NOMO-1 (cell line): ENCODE measurements at regions not wholly inside any gene's neighbourhood (a gene's known extent, or its start where the extent isn't known, plus 50 kb on each side); places are given as distances from the start of the nearest gene placed in this dataset.

Experiments used
- DNase-seq, 2 experiments: peaks; one replicate each; lab custom pipeline; 2025; ENCODE audit not compliant: unreplicated experiment in 2 of 2; lab: John Stamatoyannopoulos, UW

DNA sequence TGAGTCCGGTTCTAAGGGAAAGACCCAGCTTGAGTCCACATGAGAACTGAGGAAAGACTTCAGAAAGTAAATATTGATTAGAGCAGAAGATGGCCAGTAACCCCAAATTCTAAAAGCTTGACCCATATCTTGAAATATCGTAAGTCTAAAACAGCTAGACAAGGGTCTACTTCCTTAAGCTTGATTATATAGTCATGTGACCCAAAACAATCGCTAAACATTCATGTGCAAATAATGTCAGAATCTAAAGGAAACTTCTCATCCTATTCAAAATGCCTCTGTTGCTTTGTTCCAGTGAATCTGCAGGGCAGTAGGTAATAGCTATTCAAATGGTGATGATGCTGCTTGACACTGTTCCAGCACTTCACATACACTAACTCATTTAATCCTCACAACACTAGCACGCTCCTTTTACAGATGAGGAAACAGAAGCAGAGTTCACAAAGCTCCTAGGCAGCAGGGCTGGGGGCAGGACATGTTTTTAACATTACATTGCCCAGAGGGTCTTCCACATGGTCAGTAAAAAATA lies 52.6 kb downstream of the TCF20 start:
- no peak for DNase-seq

DNA sequence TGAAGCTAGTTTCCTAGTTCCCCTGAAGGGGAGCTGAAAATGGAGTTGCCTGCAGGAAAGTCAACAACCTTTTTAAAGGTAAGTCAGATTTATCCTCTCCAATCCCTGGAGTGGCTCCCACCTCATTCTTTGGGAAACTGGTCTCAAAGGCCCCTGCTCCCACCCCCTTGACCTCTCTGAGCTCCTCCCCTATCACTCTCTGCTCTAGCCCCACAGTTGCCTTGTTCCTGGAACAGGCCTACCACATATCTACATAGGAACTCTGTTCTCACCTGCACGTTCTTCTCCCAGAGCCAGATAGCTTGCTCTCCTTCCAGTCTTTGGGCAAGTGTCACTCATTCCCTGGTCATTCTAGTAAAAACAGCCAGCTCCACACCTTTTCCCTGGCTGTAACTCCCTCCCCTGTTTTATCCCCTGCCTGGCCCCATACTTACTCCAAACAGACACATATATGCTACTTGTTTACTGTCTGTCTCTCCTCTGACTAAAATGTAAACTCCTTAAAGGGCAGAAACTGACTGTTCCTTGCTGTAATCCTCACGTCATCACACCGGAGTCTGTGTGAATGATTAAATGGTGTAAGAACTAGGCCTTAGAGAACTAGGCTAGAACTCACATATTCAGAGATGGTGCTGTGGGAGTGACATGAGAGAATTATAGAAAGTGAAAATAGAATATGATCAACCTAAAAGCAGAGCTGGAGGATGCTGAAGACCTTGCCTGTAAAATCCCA lies 53.3 kb downstream of the TCF20 start:
- DNase-seq, result no peak

DNA sequence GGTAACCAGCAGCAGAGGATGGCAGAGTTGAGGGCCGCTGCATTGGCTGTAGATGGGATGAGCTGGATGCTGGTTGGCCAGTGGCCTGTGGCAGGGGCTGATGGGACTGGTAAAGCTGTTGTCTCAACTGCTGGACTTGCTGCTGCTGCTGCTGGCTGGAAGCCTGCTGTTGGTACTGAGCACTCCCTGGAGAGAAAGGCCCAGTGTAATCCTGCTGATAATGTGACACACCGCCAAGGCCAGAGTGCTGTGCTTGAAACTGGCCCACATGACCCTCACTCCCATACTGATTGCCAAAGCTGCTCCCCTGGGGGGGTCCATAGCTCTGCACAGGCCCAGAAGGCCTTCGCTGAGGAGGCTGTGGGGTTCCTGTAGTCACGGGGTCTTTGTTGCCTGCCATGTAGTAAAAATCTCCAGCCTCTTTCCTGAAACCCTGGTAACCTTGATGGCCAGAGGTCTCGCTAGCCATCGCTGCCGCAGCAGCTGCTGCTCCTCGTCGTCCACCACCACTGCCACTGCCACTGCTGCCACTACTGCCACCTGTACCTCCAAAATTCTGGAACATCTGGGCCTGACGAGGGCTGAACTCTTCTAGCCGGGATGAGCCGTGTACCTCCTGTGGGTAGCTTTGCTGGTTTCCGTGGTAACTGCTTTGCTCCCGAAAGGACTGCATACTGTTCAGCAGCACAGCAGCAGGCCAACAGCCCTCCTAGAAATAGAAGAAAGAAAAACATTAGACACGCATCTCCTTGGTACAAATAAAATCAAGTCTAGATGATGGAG lies 55.6 kb downstream of the TCF20 start:
- DNase-seq, result no peak

DNA sequence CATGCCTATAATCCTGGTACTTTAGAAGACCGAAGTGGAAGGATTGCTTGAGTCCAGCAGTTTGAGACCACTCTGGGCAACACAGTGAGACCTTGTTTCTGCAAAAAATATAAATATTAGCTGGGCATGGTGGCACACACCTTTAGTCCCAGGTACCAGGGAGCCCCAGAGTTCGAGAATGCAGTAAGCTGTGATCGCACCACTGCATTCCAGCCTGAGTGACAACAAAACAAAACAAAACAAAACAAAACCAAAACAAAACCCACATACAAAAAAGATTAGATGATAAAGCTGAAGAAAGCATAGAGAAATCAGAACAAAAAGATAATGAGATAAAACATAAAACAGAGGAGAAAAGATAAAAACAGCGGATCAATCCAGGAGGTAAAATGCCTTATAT lies 62.1 kb downstream of the TCF20 start:
- DNase-seq, result no peak

DNA sequence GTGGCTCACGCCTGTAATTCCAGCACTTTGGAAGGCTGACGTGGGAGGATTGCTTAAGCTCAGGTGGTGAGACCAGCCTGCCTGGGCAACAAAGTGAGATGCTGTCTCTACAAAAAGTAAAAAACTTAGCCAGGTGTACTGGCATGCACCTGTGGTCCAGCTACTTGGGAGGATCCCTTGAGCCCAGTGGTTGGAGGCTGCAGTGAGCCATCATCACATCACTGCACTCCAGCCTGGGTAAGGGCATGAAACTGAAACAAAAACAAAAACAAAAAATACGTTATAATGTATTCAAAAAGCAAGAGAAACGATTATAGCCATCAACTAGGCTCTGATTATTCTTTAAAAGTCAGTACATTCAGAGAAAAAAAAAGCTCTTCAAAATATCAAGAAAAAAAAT lies 62.5 kb downstream of the TCF20 start:
- no peak for DNase-seq

DNA sequence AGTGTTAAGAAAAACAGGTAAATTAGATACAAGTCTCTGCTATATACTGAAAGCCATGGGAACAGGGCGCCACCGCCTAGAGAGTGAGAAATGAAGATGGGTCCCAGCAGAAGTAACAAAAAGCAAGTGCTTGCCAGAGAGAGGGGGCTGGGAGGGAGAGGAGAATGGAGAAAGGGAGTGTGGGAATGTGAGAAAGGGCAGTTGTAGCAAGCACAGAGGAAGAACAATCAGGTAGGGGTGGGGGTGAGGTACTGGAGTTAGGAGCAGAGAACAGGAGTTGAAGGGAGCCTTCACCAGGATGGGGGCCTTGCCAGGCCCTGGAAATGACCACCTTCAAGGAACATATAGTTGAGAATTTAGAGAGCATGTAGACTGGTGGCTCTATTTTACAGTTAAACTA lies 66.8 kb downstream of the TCF20 start:
- no peak for DNase-seq

DNA sequence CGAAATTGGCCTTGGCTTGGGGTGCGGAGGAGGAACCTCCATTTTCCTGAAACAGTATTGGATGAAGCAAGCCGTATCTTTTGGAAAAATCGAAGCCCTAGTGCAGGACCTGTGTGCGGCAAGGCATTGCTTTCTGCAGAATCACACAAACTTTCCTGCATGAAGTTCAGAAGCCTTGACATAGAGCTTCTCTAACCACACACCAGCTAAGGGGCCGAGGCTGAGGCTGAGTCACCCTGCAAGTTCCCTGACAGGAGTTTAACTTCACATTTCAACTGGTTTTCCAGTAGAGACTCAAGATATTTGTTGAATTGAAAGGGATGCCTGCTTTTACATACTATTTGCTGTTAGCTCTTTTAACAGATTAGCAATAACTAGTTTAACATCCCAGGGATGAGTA lies 67.8 kb downstream of the TCF20 start:
- peak in 1 of 2 experiments; percentile 22 for DNase-seq

DNA sequence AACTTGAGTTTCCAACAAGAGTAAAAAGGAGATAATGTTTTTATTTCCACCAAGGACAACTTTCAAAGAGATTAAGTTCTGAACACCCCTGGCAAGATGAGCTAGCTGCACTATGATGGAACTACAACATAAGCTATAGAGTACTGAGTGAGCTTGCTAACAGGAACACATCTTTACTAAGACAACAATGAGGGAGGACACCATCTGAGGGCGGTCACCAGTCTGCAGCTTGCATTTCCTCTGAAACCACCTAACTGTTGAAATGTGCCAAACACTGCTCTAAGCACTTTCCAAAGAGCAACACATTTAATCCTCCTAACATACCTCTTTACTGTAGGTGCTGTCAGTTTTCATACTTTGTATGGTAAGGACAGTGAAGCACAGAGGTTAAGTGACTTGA lies 68.4 kb downstream of the TCF20 start:
- DNase-seq, result no peak

DNA sequence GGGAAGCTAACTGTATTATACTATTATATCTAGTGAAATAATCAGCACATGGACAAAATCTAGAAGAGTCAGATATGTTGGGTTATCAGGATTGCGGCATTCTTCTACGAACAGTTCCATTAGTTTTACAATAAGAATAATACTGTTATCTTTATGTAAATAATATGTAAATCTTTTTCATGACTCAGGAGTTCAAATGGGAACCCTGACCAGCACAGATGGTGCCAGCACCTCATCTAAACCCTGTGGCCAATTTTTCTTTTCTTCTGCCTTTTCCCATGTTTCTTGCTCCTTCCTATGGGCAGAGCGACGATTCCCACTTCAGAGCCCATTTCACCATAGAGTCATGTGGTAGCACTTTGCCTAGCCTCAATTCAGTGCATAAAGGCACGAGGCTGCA lies 68.4 kb upstream of the CYP2D6 start:
- no peak for DNase-seq

DNA sequence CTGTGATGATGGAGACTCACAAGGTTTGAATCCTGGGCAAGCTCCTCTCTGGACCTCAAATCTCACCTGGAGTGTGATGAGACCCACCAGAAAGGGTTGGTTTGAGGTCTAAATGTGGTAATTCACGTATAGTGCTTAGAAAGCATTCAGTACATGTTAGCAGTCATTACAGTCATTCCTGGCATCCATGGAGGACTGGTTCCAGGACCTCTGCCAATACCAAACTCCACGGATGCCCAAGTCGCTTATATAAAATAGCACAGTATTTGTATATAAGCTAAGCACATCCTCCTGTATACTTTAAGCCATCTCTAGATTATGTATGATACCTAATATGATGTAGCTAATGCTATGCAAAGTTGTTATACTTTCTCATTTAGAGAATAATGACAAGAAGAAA lies 67.6 kb upstream of the CYP2D6 start:
- DNase-seq, result no peak

DNA sequence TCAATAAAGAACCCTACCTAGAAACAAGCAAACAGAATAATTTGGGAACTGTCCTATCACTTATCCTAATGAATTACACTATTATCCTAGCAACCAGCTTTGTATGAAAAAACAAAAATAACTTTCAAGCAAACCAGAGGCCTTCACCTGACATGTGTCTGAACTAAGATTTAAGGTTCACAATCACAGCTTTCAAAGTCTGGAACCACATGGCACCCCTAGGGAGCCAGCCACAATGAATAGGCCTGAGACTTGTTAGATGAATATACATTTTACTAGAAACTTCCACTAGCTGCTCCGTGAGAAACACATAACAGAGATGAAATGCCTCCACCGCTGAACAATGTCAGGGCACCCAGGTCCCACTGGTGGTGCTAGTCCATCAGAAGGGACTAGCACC lies 65.8 kb upstream of the CYP2D6 start:
- DNase-seq, result no peak

DNA sequence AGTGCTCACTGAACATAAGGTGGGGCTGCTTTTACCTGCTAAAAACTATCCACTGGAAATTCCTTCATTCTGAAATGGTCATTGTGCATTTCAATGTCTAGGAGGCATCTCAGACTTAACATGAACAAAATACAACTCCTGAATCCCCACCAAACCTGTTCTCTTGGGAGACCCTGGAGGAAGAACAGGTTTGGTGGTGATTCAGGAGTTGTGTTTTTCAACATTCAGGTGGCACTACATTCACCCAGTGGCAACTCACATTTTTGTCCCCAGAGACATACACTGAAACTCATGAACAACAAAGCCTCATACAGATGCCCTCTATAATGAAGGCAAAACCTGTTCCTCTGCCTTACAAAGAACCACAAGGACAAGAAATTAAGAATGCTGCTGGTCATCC lies 64.3 kb upstream of the CYP2D6 start:
- no peak for DNase-seq

DNA sequence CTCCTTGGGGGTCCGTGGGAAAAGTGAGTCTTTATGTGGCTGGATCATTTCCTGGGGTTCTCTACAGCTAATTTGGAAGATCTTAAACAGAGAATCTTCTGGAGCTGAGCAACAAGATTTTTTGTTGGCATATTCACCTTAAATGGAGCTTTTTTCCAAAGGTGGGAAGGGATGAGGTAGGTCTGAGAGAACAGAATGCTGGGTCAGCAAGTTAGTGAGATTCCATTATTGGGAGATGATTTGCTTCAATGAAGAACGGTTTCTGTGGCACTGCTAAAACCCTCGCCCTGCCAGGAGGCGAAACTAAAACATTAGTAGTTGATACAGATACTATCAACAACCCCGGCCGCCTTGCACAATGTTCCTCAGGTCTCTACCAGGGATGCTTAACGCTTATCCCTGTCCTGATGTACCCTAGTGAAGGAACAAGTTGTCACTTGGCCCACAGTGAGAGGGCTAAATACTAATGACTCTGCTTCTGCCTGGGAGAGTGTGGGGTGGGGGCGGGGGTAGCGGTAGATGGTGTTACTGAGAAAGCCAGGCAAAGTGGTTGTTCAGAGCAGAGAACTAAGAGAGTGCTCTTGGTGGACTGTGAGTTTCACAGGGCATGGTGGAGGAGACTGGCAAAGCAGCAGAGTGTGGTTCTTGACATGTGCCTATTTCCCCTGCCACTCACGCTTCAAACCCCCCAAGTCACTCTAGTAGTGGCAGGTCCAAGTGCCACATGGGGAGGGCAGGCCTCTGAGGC lies 63.7 kb upstream of the CYP2D6 start:
- no peak for DNase-seq

DNA sequence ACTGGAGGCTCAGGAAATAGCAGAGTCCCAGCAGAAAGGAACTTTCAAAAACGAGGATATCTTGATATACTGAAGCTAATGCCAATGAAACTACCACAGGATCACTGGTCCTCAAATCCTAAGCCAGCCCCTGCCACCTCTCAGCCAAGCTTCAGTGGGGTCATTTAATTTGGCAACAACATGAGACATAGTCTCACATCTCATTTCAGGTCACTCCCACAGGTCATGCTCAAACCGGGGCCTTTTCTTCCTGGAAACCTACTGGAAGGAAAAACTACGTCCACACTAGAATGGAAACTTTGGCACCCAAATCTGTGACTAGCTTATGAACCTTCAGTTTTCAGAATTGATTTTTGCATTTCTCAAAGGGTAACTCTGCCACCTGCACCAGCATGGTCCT lies 61.9 kb upstream of the CYP2D6 start:
- DNase-seq, result no peak

DNA sequence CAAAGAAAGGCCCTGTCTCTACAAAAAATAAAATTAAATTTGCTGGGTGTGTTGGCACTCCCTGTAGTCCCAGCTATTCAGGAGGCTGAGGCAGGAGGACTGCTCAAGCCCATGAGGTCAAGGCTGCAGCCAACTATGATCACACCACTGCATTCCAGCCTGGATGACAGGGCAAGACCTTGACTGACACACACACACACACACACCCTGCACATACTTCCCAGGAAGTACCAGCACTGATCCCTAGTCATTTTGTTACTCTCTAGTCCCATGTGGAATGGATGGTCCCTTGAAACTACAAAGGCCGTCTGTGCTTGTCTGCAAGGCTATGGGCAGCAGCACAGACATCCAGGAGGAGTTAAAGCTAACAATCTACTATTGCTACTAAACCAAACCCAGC lies 59.7 kb upstream of the CYP2D6 start:
- DNase-seq, result no peak

DNA sequence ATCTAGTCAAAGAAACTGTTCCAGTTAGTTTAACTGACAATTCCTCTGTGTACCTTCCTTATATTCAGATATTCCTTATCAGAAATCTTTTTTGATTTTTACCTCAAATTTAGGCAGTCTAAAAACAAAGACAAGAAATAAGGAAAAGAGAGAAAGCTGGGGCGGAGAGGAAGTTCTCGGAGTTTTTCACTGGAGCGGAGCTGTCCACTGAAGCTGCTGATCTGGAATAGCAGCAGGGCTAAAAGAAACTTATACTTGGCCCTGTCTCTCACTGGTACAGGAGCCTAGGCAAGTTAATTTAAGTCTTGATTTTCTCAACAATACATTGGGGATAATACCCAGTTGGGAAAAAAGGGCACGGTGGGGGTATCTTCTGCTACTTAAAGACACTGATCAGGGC lies 59.2 kb upstream of the CYP2D6 start:
- no peak for DNase-seq

DNA sequence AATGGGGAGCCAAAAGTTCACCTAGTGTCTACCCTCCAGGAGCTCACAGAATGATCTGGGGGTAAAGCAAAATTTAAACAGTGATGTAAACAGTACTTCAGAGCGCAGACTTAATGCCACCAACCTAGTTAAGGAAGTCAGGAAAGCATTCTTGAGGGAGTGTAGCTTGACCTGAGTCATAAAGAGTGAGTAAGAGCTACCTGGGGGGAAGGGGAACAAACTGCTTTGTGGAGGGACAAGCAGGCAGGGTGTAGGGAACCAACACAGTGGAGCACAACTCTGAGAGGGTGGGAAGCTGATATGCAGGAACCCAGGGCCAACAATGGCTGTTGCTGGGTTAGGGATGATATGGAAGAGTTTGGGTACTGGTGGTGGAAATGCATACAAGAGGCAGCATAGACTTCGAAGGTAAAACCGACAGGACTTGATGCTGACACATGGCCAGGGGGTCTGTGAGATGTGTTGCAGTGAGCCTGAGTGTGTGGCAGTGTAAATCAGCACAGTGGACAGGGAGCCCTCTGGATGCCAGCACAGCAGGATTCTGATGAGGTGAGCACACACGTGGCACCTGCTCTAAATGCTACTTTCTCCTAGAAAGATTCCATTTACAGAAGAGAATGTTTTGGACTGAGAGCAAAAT lies 58.3 kb upstream of the CYP2D6 start:
- no peak for DNase-seq

DNA sequence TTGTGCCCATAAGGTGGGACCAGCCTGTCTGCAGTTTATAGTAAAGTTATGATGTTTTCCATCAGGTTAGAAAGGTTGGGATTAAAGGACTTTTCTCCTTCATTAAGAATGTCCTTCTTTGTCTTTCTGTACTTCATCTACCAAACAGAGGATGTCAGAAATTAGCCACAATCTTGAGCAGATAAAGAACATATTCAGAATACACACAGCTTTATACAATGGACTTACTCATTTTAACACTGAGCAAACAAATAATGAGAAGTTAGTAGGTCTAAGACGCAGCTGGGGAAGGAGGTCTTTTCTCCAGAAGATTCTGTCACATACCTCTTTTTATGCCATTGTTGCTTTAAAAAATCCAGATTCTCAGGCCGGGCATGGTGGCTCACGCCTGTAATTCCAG lies 57.0 kb upstream of the CYP2D6 start:
- DNase-seq, result no peak

DNA sequence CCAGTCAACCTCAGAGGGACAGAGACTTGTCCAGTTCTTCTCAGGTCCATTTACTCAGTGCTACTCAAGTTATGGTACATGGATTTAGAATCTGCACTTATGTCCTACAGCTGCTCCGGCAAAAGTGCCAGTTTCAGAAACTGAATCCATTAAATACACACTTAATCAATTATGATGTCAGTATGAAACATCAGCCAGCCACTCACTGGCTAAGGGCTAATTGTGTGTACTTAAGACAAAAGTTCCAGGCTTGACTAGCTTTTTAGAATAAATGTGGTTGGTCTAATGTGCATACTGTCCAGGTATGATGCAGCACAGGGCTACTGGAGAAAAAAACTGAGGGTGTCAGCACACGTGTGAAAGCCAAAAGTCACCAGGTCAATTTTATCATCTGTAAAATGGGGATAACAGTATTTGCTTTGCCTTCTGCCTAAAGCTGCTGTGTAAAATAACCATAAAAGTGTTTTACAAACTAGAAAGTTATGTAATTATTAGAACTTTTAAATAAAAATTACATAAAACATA lies 55.4 kb upstream of the CYP2D6 start:
- no peak for DNase-seq

DNA sequence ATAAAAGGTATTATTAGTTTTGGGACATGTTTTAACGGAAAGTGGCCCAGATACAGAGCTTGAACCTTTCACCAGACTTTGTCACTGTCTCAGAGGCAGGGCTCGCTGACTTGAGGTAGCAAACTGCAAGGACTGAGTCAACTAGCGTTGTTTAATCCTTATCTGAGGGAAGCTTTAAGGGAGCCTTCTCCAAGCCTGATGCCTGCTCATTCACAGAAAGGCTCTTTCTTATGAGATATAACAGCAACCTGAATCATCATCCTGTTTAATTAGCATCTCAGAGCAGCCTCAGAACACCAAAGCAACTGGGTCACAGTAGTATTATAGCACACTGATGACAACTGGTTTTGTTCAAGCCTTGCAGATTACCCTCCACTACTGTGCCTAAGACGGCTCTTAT lies 54.2 kb upstream of the CYP2D6 start:
- DNase-seq, result no peak
